ENCODE measurements at regions not wholly inside any gene's neighbourhood (a gene's known extent, or its start where the extent isn't known, plus 50 kb on each side); places are given as distances from the start of the nearest gene placed in this dataset.

- TF ChIP-seq ZC3H10 (CRISPR knock-in tag; IDR thresholded peaks at IDR 0.05) (no peak), CREB5 (CRISPR knock-in tag; IDR thresholded peaks at IDR 0.05; ENCODE audit: low read depth) (no peak), ZNF565 (CRISPR knock-in tag; conservative IDR thresholded peaks at IDR 0.05; ENCODE audit: low read depth) (no peak), POU6F1 (CRISPR knock-in tag; IDR thresholded peaks at IDR 0.05; ENCODE audit: borderline replicate concordance, low read depth) (no peak), OSR1 (CRISPR knock-in tag; IDR thresholded peaks at IDR 0.05) (no peak), ZFP3 (CRISPR knock-in tag; IDR thresholded peaks at IDR 0.05) (no peak), ISL1 (CRISPR knock-in tag; IDR thresholded peaks at IDR 0.05) (no peak), ESRRG (CRISPR knock-in tag; IDR thresholded peaks at IDR 0.05) (no peak), ARNTL (CRISPR knock-in tag; IDR thresholded peaks at IDR 0.05; ENCODE audit: borderline replicate concordance, low read depth) (no peak), CSDC2 (CRISPR knock-in tag; IDR thresholded peaks at IDR 0.05) (no peak), ZNF8 (CRISPR knock-in tag; IDR thresholded peaks at IDR 0.05) (no peak), ZFP30 (CRISPR knock-in tag; IDR thresholded peaks at IDR 0.05) (no peak), GLIS3 (CRISPR knock-in tag; IDR thresholded peaks at IDR 0.05) (no peak), TSHZ2 (CRISPR knock-in tag; IDR thresholded peaks at IDR 0.05) (no peak), TCF4 (CRISPR knock-in tag; IDR thresholded peaks at IDR 0.05; ENCODE audit: borderline replicate concordance) (no peak), BACH2 (CRISPR knock-in tag; IDR thresholded peaks at IDR 0.05; ENCODE audit: borderline replicate concordance) (no peak), PPARA (CRISPR knock-in tag; IDR thresholded peaks at IDR 0.05; ENCODE audit: borderline replicate concordance) (no peak), SNAI2 (CRISPR knock-in tag; IDR thresholded peaks at IDR 0.05) (no peak), TOX (CRISPR knock-in tag; IDR thresholded peaks at IDR 0.05; ENCODE audit: borderline replicate concordance) (no peak)
- ATAC-seq, result no peak
Observed at GRCh38 chr7:125254566-125254965, 324.9 kb upstream of the POT1 start.

GRCh38 chr7:125253452-125254190, 324.0 kb upstream of the POT1 start:
- no peak for TF ChIP-seq TOX (CRISPR knock-in tag; IDR thresholded peaks at IDR 0.05; ENCODE audit: borderline replicate concordance)
- 0 out of 2 replicates have a peak, but pooled peaks have one; percentile 59 for TF ChIP-seq CREB5 (CRISPR knock-in tag; IDR thresholded peaks at IDR 0.05; ENCODE audit: low read depth)
- TF ChIP-seq ZNF70 (CRISPR knock-in tag; IDR thresholded peaks at IDR 0.05), result no peak
- no peak for TF ChIP-seq BACH2 (CRISPR knock-in tag; IDR thresholded peaks at IDR 0.05; ENCODE audit: borderline replicate concordance)
- TF ChIP-seq PATZ1 (CRISPR knock-in tag; IDR thresholded peaks at IDR 0.05; ENCODE audit: borderline replicate concordance), result peak; percentile 30; the same call in 1 of the 2 replicates
- peak; percentile 92 for TF ChIP-seq ISL1 (CRISPR knock-in tag; IDR thresholded peaks at IDR 0.05)
- no peak for ATAC-seq
